ENCODE measurements at regions not wholly inside any gene's neighbourhood (a gene's known extent, or its start where the extent isn't known, plus 50 kb on each side); places are given as distances from the start of the nearest gene placed in this dataset.

DNA sequence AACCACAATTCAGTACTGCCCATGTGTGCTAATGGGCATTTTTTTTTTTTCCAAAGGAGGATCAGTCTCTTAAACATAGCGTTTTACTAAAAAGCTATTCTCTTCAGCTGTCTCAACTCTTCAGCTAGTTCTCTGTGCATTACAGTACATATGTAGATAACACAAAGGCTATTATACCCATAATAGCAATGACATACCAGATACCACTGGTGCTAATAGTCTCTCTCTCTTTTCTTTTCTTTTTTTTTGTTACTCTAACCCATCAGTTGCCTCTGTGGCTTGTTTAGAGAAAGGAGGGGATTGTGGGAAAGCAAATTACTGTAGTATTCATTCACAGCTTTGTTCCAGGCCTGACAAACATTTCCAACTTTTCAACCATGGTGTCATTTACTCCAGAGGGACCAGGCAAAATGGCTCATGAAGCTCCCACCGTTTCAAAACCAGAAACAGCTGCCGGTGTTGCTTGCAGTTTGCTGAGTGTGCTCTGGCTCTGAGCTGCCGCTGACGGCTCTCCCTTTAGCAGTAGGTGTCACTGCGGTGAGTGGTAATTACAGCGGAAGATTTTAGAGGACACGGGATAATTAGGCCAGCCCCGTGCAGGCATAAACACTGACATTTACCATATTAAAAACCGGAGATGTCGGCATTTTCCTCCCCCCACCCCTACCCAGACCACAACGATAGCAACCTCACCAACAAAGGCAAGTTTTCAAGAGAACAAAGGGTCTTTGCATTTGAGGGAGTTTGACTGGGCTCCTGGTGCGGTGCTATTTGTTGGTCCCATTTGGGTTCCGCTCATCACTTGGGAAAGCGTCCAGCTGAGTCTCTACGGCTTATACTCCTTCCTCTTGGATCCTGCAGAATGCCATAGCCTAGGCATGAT, 1005.5 kb downstream of the KCNMA1 start:
- 67% methylated on average over 16 of the region's 16 CpGs for WGBS (ENCODE audit: insufficient coverage)
- H3K27ac ChIP-seq (ENCODE audit: low read length) = no peak overlapping the region
- peak overlapping the region; percentile 6 for H3K4me3 Mint-ChIP-seq
- H3K36me3 Mint-ChIP-seq = no peaks in the 10 kb centered on the region
- H3K4me1 ChIP-seq (ENCODE audit: control insufficient read depth, insufficient read depth, low read length) = no peaks in the 10 kb centered on the region
- TF ChIP-seq, protein P1, sequence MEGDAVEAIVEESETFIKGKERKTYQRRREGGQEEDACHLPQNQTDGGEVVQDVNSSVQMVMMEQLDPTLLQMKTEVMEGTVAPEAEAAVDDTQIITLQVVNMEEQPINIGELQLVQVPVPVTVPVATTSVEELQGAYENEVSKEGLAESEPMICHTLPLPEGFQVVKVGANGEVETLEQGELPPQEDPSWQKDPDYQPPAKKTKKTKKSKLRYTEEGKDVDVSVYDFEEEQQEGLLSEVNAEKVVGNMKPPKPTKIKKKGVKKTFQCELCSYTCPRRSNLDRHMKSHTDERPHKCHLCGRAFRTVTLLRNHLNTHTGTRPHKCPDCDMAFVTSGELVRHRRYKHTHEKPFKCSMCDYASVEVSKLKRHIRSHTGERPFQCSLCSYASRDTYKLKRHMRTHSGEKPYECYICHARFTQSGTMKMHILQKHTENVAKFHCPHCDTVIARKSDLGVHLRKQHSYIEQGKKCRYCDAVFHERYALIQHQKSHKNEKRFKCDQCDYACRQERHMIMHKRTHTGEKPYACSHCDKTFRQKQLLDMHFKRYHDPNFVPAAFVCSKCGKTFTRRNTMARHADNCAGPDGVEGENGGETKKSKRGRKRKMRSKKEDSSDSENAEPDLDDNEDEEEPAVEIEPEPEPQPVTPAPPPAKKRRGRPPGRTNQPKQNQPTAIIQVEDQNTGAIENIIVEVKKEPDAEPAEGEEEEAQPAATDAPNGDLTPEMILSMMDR (IDR thresholded peaks at IDR 0.05) = no peak
- no peak overlapping the region for H3K4me3 ChIP-seq (ENCODE audit: low read length)
- no peak overlapping the region for H3K27ac Mint-ChIP-seq
- H3K4me1 Mint-ChIP-seq = peaks cover 0 to 9% of the 10 kb centered on the region in 2 donors
- peaks cover 0 to 2% of the 10 kb centered on the region in 2 donors for H3K27me3 Mint-ChIP-seq (ENCODE audit: low read depth in 2 of 2)
- no peaks in the 10 kb centered on the region for H3K36me3 ChIP-seq (ENCODE audit: control insufficient read depth, insufficient read depth, low read length)
- intact Hi-C loops (cut with micrococcal nuclease) = no loop called here
- no peaks in the 10 kb centered on the region for H3K9me3 Mint-ChIP-seq
- peak in 2 of 3 donors; percentile 54 to 66 for ATAC-seq
- no peaks in the 10 kb centered on the region for H3K27me3 ChIP-seq (ENCODE audit: control insufficient read depth, insufficient read depth, low read length)
- H3K9me3 ChIP-seq (ENCODE audit: control insufficient read depth, insufficient read depth, low read length) = no peaks in the 10 kb centered on the region
- no peak for DNase-seq

DNA sequence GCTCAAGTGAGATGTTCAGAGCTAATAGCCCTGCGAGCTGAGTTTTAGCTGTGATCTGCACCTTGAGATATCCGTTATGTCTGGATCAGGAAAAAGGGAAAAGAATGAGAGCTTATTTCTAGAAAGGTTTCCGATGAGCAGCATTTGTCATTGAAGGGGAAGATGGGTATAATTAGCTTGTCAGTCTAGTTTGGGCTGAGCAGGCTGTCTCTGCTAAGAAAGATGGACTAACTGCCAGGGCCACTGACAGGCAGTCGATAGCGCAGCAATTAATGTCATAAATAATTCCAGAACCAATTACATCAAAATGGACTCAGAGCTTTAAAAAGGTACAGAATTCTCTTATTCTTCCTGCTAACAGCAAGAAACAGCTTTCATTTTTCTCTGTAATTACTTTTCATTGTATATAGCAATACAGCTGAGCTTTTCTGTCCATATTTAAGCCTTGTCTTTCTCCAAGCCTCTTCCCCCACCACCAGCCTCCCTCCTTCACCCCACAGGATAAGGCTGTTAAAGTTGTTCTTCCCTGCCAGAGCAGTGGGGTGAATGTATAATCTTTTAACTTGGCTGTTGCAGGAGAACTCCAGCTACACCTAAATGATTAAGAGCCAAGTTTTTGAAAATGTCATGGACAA, 1006.5 kb downstream of the KCNMA1 start:
- H3K9me3 ChIP-seq (ENCODE audit: control insufficient read depth, insufficient read depth, low read length) = no peaks in the 10 kb centered on the region
- no peak overlapping the region for H3K4me3 Mint-ChIP-seq
- H3K27ac ChIP-seq (ENCODE audit: low read length) = no peak overlapping the region
- WGBS (ENCODE audit: insufficient coverage) = 81% methylated on average over 5 of the region's 5 CpGs
- peaks cover 0 to 2% of the 10 kb centered on the region in 2 donors for H3K27me3 Mint-ChIP-seq (ENCODE audit: low read depth in 2 of 2)
- H3K4me3 ChIP-seq (ENCODE audit: low read length) = no peak overlapping the region
- intact Hi-C loops (cut with micrococcal nuclease) = no loop called here
- H3K36me3 Mint-ChIP-seq = no peaks in the 10 kb centered on the region
- peaks cover 0 to 9% of the 10 kb centered on the region in 2 donors for H3K4me1 Mint-ChIP-seq
- H3K36me3 ChIP-seq (ENCODE audit: control insufficient read depth, insufficient read depth, low read length) = no peaks in the 10 kb centered on the region
- H3K27me3 ChIP-seq (ENCODE audit: control insufficient read depth, insufficient read depth, low read length) = no peaks in the 10 kb centered on the region
- TF ChIP-seq, protein P1 (IDR thresholded peaks at IDR 0.05) = no peak
- DNase-seq = no peak
- no peaks in the 10 kb centered on the region for H3K4me1 ChIP-seq (ENCODE audit: control insufficient read depth, insufficient read depth, low read length)
- ATAC-seq = no peak
- H3K27ac Mint-ChIP-seq = no peak overlapping the region
- H3K9me3 Mint-ChIP-seq = no peaks in the 10 kb centered on the region

- Mint-ChIP-seq H3K9me3 (no peaks in the 10 kb centered on the region), H3K36me3 (no peaks in the 10 kb centered on the region), H3K4me3 (no peak overlapping the region), H3K4me1 (peaks cover 0 to 9% of the 10 kb centered on the region in 2 donors), H3K27me3 (ENCODE audit: low read depth in 2 of 2) (peaks cover 0 to 6% of the 10 kb centered on the region in 2 donors), H3K27ac (no peak overlapping the region)
- H3K36me3 ChIP-seq (ENCODE audit: control insufficient read depth, insufficient read depth, low read length) = no peaks in the 10 kb centered on the region
- intact Hi-C loops (cut with micrococcal nuclease) = no loop called here
- ATAC-seq (no peak), DNase-seq (no peak)
- H3K27ac ChIP-seq (ENCODE audit: low read length) = no peak overlapping the region
- H3K4me3 ChIP-seq (ENCODE audit: low read length) = no peak overlapping the region
- H3K4me1 ChIP-seq (ENCODE audit: control insufficient read depth, insufficient read depth, low read length) = no peaks in the 10 kb centered on the region
- H3K9me3 ChIP-seq (ENCODE audit: control insufficient read depth, insufficient read depth, low read length) = no peaks in the 10 kb centered on the region
- whole genome bisulfite sequencing (ENCODE audit: insufficient coverage) = 63% methylated on average over 1 of the region's 1 CpG
- TF ChIP-seq, protein P1 (IDR thresholded peaks at IDR 0.05) = no peak
- H3K27me3 ChIP-seq (ENCODE audit: control insufficient read depth, insufficient read depth, low read length) = no peaks in the 10 kb centered on the region
These were observed 1008.8 kb downstream of the KCNMA1 start for GRCh38 chr10:76628801-76629200.
